Amniotic epithelial cell (primary cell): ENCODE measurements at regions not wholly inside any gene's neighbourhood (a gene's known extent, or its start where the extent isn't known, plus 50 kb on each side); places are given as distances from the start of the nearest gene placed in this dataset.
"Not testable (repeated sequence)": the region's sequence is repeated elsewhere in the genome, so short reads cannot be mapped to it uniquely, and the experiment has no call there.

Source experiments
- DNase-seq: peaks from one replicate; pipeline ENCODE4 v3.0.0-alpha.2; 2010; ENCODE audit warnings: low read depth

DNA sequence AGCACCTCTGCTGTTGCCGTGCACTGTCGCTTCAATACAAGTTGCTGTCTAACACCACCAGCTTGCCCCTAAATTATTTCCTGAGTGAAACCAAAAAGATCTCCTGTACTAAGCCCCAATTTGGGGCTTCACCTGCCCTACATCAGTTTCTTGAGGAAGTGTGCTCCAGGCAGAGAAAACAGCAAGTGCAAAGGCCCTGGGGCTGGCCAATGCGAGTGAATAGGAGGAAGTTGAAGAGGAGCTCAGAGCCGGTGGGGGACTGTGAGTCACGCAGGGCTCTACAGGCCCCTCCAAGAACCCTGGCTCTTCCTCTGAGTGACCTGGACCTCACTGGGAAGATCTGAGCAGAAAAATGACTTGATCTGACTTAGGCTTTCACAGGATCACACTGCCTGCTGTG, 117.2 kb downstream of the IPO8 start:
- no peak for DNase-seq

- no peak for DNase-seq
Observed at GRCh38 chr12:30573145-30573544, 122.5 kb downstream of the IPO8 start.

DNA sequence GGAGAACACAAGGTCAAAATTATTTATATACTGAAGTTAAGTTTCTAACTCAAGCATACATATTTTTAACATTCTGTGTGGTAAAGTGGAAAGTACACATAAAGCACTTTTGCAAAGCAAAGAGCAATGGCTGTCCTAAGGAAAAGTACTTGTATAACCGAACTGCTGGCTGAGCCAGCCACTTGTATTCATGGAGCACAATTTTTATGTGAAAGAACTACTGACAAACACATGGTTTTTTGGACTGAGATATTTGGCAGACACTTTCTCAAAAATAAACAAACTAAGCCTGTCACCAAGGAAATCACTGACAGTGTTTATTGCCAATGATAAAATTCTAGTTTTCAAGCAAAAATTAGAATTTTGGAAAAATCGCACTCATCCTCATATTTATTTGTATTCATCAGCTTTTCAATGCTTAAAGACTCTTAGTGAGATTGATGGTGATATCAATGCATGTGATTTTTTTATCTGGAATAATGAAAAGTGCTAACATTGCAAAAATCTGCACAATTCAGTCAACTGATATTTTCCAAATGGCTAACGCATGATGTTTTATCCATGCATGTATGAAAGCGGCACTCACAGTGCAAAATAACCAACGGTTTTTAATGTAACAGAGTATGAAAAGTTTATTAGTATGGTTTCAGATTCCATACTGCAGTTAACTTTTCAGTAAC, 125.3 kb downstream of the IPO8 start:
- no peak for DNase-seq

GRCh38 chr12:30569426-30569825, 126.2 kb downstream of the IPO8 start:
- no peak for DNase-seq

GRCh38 chr12:30568453-30568852, 127.2 kb downstream of the IPO8 start:
- DNase-seq: no peak

- no peak for DNase-seq
Observed at GRCh38 chr12:30567082-30567481, 128.6 kb downstream of the IPO8 start.

DNA sequence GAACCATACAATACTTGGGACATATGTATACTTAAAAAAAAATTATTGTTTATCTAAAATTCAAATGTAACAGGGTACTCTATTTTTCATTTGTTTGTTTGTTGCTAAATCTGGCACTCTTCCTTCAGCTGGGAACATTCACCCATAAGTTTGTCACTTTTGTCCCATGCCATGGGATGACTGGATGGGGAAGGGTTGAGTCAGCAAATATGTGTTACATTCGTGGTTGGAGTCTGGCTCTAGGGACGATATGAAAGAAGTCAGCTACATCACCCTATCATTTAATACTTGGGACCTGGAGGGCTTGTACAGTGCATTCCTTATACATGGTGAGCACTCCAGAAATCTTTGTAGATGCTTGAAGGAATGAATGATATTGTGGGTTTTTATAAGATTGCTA, 131.3 kb downstream of the IPO8 start:
- DNase-seq: no peak

DNA sequence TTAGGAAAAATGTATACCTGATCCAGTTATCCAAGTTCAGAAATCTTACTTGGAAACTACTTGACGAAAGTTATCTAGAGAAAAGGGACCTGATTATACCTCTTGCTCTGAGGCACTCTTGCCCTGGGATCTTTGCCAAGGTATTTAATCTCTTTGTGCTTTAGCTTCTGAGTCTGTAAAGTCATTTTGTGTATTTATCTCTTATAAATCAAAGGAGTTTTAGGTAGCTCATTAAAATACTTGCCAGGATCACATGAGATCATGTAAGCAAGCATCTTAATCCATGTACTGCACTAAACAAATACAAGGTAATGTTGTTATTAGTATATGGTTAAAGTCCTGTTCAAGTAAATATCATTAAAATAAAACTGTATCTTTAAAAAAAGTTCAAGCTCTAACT, 147.5 kb downstream of the IPO8 start:
- no peak for DNase-seq

DNA sequence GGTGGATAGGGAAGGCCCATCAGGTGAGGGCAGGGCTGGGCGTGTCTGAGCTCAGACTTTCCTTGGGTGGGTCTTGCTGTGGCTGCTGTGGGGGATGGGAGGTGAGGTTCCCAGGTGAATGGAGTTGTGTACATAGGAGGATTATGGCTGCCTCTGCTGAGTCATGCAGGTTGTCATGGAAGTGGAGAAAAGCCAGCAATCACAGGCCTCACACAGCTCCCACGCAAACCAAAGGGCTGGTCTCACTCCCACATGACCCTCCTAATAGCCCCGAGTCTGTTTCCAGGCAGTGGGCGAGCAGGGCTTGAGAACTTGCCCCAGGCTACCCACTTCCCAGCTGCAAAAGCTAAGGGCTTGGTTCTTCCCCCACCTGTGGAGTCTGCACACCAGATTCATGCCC, 149.5 kb downstream of the IPO8 start:
- DNase-seq: no peak

DNA sequence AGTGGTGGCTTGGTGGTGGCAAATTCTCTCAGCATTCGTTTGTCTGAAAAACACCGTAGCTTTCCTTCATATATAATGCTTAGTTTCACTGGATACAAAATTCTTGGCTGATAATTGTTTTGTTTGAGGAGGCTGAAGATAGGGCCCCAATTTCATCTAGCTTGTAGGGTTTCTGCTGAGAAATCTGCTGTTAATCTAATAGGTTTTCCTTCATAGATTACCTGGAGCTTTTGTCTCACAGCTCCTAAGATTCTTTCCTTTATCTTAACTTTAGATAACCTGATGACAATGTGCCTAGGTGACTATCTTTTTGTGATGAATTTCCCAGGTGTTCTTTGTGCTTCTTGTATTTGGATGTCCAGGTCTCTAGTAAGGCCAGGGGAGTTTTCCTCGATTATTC, 151.0 kb downstream of the IPO8 start:
- DNase-seq: not testable (repeated sequence)

DNA sequence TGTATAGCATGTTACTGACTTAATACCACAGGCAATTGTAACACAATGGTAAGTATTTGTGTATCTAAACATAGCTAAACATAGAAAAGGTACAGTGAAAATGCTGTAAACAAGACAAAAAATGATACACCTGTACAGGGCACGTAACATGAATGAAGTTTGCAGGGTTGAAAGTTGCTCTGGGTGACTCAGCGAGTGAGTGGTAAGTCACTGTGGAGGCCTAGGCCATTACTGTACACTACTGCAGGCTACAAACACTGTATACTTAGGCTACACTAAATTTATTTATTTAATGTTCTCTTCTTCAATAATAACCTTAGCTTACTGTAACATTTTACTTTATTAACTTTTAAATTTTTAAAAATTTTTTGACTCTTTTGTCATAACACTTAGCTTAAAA, 158.4 kb downstream of the IPO8 start:
- DNase-seq: no peak

DNA sequence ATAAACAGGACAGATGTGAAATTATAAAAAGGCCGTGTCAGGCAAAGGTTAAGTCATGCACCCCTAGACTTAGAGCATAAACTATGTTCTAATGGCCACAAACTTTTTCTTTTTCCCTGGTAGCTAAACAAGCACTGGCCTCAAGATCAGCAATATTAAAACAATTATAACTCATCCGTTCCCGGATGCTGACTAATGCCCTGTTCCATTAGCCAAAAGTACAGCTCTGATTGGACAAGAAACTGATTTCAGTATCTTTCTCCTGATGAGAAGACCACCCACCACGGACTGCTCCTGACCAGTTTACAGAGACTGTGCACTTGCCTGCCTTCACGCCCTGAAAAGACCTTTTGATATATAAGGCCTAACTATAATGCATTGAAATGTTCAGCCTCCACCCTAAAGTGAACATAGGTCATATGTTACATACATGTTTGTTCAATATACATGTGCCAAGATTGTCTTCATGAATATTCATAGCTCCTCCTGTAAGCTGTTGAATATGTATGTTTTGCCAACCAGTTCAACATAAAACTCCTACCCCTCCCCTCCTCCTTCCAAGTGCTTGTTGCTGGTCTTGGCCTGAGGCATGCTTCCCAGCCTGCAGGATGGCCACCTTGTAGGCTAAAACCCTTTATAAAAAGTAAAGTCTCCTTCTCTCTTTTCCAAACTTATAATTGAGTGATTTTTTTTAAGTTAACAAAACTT, 162.0 kb downstream of the IPO8 start:
- no peak for DNase-seq

DNA sequence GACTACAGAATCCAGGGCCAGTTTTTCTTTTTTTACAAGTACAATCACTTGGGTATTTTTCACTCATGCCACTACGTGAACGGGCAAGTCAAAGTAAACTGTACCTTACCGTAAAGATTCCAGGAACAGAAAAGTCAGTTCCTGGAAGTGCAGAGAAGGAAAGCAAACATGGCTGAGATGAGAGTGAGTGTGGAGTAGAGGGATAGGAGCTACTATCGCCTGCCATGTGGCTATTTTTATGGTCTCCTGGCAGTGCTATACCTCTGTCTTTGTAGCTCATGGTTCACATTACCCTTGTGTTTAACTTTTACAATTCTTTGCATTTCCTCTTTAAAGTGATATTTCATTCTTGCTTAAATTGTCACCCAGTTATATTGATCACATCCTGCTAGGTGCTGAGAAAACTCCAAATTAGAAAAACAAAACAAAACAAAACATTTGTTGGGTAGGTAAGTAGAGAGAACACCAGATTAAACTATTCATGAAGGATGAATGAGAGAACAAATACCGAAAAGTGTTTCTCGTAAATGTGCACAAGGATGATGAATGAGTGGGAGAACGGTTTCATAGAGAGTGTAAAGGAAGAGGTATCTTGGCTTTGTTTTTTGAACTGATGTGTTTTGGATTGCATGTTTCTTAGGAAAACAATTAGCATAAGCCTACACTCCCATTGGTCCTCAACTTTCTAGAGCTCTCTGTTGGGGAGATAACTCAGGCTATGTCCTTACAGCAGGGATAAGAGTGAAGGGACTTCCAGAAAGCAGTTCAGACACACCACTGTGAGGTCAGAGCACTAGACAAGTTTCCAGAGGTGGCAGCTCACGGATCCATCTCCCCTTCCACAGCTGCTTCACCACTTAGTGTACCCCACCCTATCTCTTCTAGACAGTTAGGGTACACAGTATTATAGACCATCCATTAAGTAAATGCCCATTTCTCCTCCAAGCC, 163.7 kb downstream of the IPO8 start:
- DNase-seq: no peak

GRCh38 chr12:30529489-30530269, 166.0 kb downstream of the IPO8 start:
- no peak for DNase-seq

GRCh38 chr12:30525171-30525570, 170.5 kb downstream of the IPO8 start:
- DNase-seq: no peak

- not testable (repeated sequence) for DNase-seq
Observed at GRCh38 chr12:30520285-30520684, 175.4 kb downstream of the IPO8 start.

DNA sequence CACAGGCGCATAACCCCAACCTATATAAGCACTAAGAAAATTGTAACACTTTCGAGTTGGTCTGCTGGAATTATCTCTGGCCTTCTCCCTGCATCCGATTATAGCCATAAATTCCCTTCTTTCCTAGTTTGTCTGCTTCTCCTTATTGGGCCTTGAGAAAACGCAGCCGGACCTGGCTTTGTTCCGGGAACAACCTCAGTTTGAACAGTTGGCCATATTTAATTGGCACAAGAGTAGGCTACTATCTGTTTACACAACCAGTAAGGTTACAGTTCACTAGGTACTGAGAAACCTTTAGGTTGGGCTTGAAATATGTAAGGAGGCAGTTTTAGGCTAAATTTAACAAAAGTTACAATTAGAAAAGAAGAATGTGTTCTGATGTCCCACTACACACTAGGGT, 176.1 kb downstream of the IPO8 start:
- DNase-seq: no peak

- DNase-seq: no peak
Observed at GRCh38 chr12:30517320-30517719, 178.3 kb downstream of the IPO8 start.

DNA sequence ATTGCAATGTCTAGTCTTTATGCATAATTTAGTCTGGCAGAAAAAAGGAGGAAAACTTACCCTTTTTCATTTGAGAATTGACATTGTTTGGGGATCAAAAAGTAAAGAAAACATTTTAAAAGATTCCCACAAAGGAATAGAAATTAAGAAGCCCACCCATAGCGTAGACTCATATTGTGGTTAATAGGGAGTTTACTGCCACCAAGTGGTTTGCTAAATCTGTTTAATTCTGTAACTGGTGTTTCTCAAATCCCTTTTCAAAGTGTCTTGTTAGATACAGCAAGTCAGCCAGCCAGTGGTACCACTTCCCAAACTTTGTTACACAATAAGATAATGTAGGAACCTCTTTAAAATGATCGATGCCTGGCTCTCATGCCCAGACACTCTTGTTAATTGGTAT, 180.3 kb downstream of the IPO8 start:
- peak; percentile 3 for DNase-seq

DNA sequence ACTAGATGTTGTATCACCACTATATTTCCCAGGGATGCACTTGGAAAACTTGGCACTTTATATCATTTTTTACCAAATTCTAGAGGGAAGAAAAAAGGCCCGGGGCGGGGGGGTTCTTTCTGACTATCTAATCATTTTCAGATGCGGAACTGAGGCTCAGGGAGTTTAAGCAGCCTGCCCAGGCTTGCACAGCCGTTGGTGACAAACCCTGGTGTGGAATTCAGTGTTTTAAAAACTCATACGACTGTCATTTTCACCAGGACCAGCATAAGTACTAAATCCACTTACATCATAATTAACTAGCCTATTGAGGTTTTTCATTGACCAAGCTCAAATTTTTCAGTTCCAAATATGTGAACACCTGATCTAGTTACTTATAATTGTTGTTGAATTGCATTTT, 181.0 kb downstream of the IPO8 start:
- no peak for DNase-seq

DNA sequence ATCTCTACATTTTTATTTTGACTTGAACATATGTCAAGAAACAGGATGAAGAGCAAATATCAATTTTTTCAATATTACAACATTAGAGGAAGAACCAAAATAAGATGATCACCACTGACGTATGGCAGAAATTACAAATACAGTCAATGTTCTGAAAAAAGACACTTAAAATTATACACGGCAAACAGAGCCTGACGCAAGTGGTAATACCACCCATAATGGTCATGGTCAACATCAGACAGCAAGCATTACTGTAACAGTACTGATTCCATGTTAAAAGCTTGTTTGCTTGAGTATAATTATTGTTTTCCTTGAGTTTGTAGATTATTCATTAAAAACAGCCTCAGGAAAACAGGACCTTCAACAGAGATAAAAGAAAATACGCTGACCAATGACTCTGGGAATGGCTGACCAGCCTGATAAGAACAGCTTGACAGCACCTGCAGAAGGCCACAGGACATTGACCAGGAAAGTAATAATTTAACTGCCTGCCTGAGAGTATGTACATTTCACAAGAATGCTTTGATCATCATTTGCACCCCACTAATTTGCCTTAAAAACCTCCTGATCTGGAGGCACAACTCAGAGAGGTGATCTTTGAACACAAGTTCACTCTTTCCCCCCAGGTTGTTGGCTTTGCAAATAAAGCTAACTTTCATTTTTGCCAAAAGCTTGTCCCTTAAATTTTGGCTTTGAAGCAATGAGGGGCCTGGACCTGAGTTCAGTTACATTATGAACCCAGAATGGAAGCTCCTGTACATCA, 187.3 kb downstream of the IPO8 start:
- no peak for DNase-seq
